SK-N-SH treated with all-trans-retinoic acid at 6 μM for 48 hours (cell line): ENCODE measurements at regions not wholly inside any gene's neighbourhood (a gene's known extent, or its start where the extent isn't known, plus 50 kb on each side); places are given as distances from the start of the nearest gene placed in this dataset.

Experiments
- ATAC-seq: fragments of 200-7000 bp; cut with Tn5 transposase; 3 replicates; pipeline ENCODE4 v1.9.1; 2020; ENCODE audit warnings: mild to moderate bottlenecking, moderate library complexity
- ARNTL ChIP-seq: fragments of 450-650 bp; formaldehyde crosslinking; IDR thresholded peaks from 2 replicates; pipeline ENCODE4 v1.5.0; 2020; ENCODE audit warnings: low read depth, mild to moderate bottlenecking, moderate library complexity, borderline replicate concordance
- BACH2 ChIP-seq: fragments of 250-450 bp; sonication (Bioruptor Pico); IDR thresholded peaks from 2 replicates; pipeline ENCODE4 v1.9.0; 2021; ENCODE audit warnings: mild to moderate bottlenecking, borderline replicate concordance
- CSDC2 ChIP-seq: fragments of 250-450 bp; sonication (Bioruptor Pico); IDR thresholded peaks from 2 replicates; pipeline ENCODE4 v1.5.0; 2020; ENCODE audit warnings: mild to moderate bottlenecking, moderate library complexity
- GLIS3 ChIP-seq: fragments of 250-450 bp; sonication (Bioruptor Pico); IDR thresholded peaks from 2 replicates; pipeline ENCODE4 v1.5.0; 2020; ENCODE audit warnings: mild to moderate bottlenecking, moderate library complexity
- ISL1 ChIP-seq: fragments of 250-450 bp; sonication (Bioruptor Pico); IDR thresholded peaks from 2 replicates; pipeline ENCODE4 v2.1.2; 2022; ENCODE audit warnings: mild to moderate bottlenecking, moderate library complexity
- PATZ1 ChIP-seq: fragments of 250-450 bp; sonication (Bioruptor Pico); IDR thresholded peaks from 2 replicates; pipeline ENCODE4 v1.8.0; 2020; ENCODE audit warnings: mild to moderate bottlenecking, moderate library complexity, borderline replicate concordance
- POU6F1 ChIP-seq: fragments of 250-450 bp; sonication (Bioruptor Pico); IDR thresholded peaks from 2 replicates; pipeline ENCODE4 v1.8.0; 2021; ENCODE audit warnings: low read depth, mild to moderate bottlenecking, moderate library complexity, borderline replicate concordance
- PPARA ChIP-seq: fragments of 250-450 bp; sonication (Bioruptor Pico); IDR thresholded peaks from 2 replicates; pipeline ENCODE4 v1.5.0; 2020; ENCODE audit warnings: mild to moderate bottlenecking, borderline replicate concordance
- RARB ChIP-seq: fragments of 250-450 bp; sonication (Bioruptor Pico); IDR thresholded peaks from 2 replicates; pipeline ENCODE4 v1.8.0; 2021; ENCODE audit warnings: mild to moderate bottlenecking, moderate library complexity
- SNAI2 ChIP-seq: fragments of 250-450 bp; sonication (Bioruptor Pico); IDR thresholded peaks from 2 replicates; pipeline ENCODE4 v1.5.0; 2020; ENCODE audit warnings: mild to moderate bottlenecking, moderate library complexity
- TCF4 ChIP-seq: fragments of 250-450 bp; sonication (Bioruptor Pico); IDR thresholded peaks from 2 replicates; pipeline ENCODE4 v1.8.0; 2021; ENCODE audit warnings: mild to moderate bottlenecking, moderate library complexity, borderline replicate concordance
- TOX ChIP-seq: fragments of 250-450 bp; sonication (Bioruptor Pico); IDR thresholded peaks from 2 replicates; pipeline ENCODE4 v1.8.0; 2021; ENCODE audit warnings: mild to moderate bottlenecking, moderate library complexity, borderline replicate concordance
- TSHZ2 ChIP-seq: fragments of 250-450 bp; sonication (Bioruptor Pico); IDR thresholded peaks from 2 replicates; pipeline ENCODE4 v1.5.0; 2020; ENCODE audit warnings: mild to moderate bottlenecking, moderate library complexity
- ZFP3 ChIP-seq: fragments of 250-450 bp; sonication (Bioruptor Pico); IDR thresholded peaks from 2 replicates; pipeline ENCODE4 v1.5.0; 2020; ENCODE audit warnings: mild to moderate bottlenecking, moderate library complexity
- ZFP30 ChIP-seq: fragments of 450-650 bp; formaldehyde crosslinking; IDR thresholded peaks from 2 replicates; pipeline ENCODE4 v1.5.0; 2022; ENCODE audit warnings: mild to moderate bottlenecking, moderate library complexity
- ZNF565 ChIP-seq: fragments of 450-650 bp; formaldehyde crosslinking; conservative IDR thresholded peaks from 2 replicates; pipeline ENCODE4 v1.5.0; 2020; ENCODE audit warnings: low read depth, mild to moderate bottlenecking, moderate library complexity
- ZNF70 ChIP-seq: fragments of 450-650 bp; formaldehyde crosslinking; IDR thresholded peaks from 2 replicates; pipeline ENCODE4 v1.5.0; 2020; ENCODE audit warnings: mild to moderate bottlenecking, moderate library complexity
- ZNF8 ChIP-seq: fragments of 450-650 bp; formaldehyde crosslinking; IDR thresholded peaks from 2 replicates; pipeline ENCODE4 v1.5.0; 2020; ENCODE audit warnings: mild to moderate bottlenecking, moderate library complexity
- TF ChIP-seq, protein P1 (sequence below): fragments of 250-450 bp; sonication (Bioruptor Pico); IDR thresholded peaks from 2 replicates; pipeline ENCODE4 v1.5.1; 2021; ENCODE audit warnings: mild to moderate bottlenecking, moderate library complexity
- TF ChIP-seq, protein P2 (sequence below): fragments of 250-450 bp; sonication (Bioruptor Pico); IDR thresholded peaks from 2 replicates; pipeline ENCODE4 v1.5.1; 2020; ENCODE audit warnings: low read depth, mild to moderate bottlenecking, moderate library complexity

GRCh38 chr9:573691-574410 lies 267.6 kb upstream of the DMRT1 start (continued):
- no peak for TF ChIP-seq TSHZ2
- TF ChIP-seq ZNF8: no peak
- TF ChIP-seq ZNF565 (CRISPR knock-in tag): no peak
- TF ChIP-seq GLIS3 (CRISPR knock-in tag): no peak
- TF ChIP-seq ARNTL: no peak
- TF ChIP-seq, protein P1, sequence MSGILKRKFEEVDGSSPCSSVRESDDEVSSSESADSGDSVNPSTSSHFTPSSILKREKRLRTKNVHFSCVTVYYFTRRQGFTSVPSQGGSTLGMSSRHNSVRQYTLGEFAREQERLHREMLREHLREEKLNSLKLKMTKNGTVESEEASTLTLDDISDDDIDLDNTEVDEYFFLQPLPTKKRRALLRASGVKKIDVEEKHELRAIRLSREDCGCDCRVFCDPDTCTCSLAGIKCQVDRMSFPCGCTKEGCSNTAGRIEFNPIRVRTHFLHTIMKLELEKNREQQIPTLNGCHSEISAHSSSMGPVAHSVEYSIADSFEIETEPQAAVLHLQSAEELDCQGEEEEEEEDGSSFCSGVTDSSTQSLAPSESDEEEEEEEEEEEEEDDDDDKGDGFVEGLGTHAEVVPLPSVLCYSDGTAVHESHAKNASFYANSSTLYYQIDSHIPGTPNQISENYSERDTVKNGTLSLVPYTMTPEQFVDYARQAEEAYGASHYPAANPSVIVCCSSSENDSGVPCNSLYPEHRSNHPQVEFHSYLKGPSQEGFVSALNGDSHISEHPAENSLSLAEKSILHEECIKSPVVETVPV: no peak

- no peak for ATAC-seq
- TF ChIP-seq RARB (no peak), TOX (CRISPR knock-in tag) (no peak), ZNF565 (CRISPR knock-in tag) (no peak), ZFP3 (CRISPR knock-in tag) (no peak), PPARA (CRISPR knock-in tag) (no peak), ISL1 (CRISPR knock-in tag) (no peak), ARNTL (no peak), TSHZ2 (no peak), ZFP30 (CRISPR knock-in tag) (no peak), ZNF70 (CRISPR knock-in tag) (no peak), SNAI2 (no peak), GLIS3 (CRISPR knock-in tag) (no peak), PATZ1 (CRISPR knock-in tag) (no peak), CSDC2 (CRISPR knock-in tag) (no peak), BACH2 (CRISPR knock-in tag) (no peak), TCF4 (CRISPR knock-in tag) (no peak), ZNF8 (no peak), POU6F1 (no peak)
- TF ChIP-seq, protein P2, sequence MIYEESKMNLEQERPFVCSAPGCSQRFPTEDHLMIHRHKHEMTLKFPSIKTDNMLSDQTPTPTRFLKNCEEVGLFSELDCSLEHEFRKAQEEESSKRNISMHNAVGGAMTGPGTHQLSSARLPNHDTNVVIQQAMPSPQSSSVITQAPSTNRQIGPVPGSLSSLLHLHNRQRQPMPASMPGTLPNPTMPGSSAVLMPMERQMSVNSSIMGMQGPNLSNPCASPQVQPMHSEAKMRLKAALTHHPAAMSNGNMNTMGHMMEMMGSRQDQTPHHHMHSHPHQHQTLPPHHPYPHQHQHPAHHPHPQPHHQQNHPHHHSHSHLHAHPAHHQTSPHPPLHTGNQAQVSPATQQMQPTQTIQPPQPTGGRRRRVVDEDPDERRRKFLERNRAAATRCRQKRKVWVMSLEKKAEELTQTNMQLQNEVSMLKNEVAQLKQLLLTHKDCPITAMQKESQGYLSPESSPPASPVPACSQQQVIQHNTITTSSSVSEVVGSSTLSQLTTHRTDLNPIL: no peak
- TF ChIP-seq, protein P1: no peak
Measured at GRCh38 chr9:575139-575538, 266.4 kb upstream of the DMRT1 start.
